Heart right ventricle (tissue), 16 donors: ENCODE measurements at regions not wholly inside any gene's neighbourhood (a gene's known extent, or its start where the extent isn't known, plus 50 kb on each side); places are given as distances from the start of the nearest gene placed in this dataset.

Experiments
- ATAC-seq, 8 donors: fragments of 200-7000 bp; cut with Tn5 transposase; one replicate each; pipeline ENCODE4 v1.9.1; 2020; ENCODE audit warnings: mild to moderate bottlenecking in 8 of 8, moderate library complexity in 8 of 8, moderate number of reproducible peaks in 1 of 8
- DNase-seq, 2 donors: peaks; one replicate each; pipeline ENCODE4 v3.0.0-alpha.2; 2020
- H3K27ac ChIP-seq, 10 donors: fragments of 200-600 bp; sonication (generic) in 2 of 10; one replicate each; pipeline versions ENCODE4 v1.5.0 to v1.8.0; 2020 to 2022; ENCODE audit warnings: mild to moderate bottlenecking in 3 of 10
- H3K27me3 ChIP-seq, 7 donors: fragments of 200-600 bp; one replicate each; pipeline ENCODE4 v1.8.0; 2021 to 2022; ENCODE audit warnings: mild to moderate bottlenecking in 2 of 7
- H3K36me3 ChIP-seq, 9 donors: fragments of 200-600 bp; sonication (generic) in 1 of 9; one replicate each; pipeline versions ENCODE4 v1.5.0 to v1.8.0; 2020 to 2022; ENCODE audit warnings: mild to moderate bottlenecking in 2 of 9
- H3K4me1 ChIP-seq, 9 donors: fragments of 200-600 bp; sonication (generic) in 1 of 9; one replicate each; pipeline versions ENCODE4 v1.5.0 to v1.8.0; 2020 to 2022; ENCODE audit warnings: mild to moderate bottlenecking in 4 of 9
- H3K4me3 ChIP-seq, 10 donors: fragments of 200-600 bp; sonication (generic) in 2 of 10; one replicate each; pipeline versions ENCODE4 v1.5.0 to v1.8.0; 2020 to 2022; ENCODE audit warnings: mild to moderate bottlenecking in 7 of 10, moderate library complexity in 2 of 10
- H3K9me3 ChIP-seq, 11 donors: fragments of 200-600 bp in 10 of 11; sonication (generic) in 2 of 11; one replicate each; pipeline versions ENCODE4 v1.5.0 to v1.8.0; 2013 to 2022; ENCODE audit warnings: mild to moderate bottlenecking in 2 of 11, control low read depth in 1 of 11, moderate library complexity in 1 of 11
- WGBS, 2 donors: extraction: QIAGEN DNeasy Blood & Tissue Kit; methylation state at CpG; one replicate each; pipeline ENCODE4 v1.1.7; 2013; ENCODE audit warnings: inconsistent platforms in 1 of 2; 5-methylcytosine and 5-hydroxymethylcytosine counted together
- intact Hi-C, 10 donors: fragments of 100-400 bp; cut with DNase I; formaldehyde crosslinking; loops; one replicate each; pipeline versions ENCODE4 v1.11.1 to v1.14.2; 2022
- TF ChIP-seq, protein P1 (sequence below), 9 donors: fragments of 200-600 bp; sonication (generic) in 2 of 9; IDR thresholded peaks; one replicate each; pipeline versions ENCODE4 v1.5.0 to v1.8.0; 2021 to 2022; ENCODE audit warnings: antibody characterized with exemption in 9 of 9, mild to moderate bottlenecking in 5 of 9, moderate library complexity in 1 of 9
- donor health status: Arrhythmogenic right ventricular cardiomyopathy.
- donor health status: ischemic (EF 13 %, LVEDD 7.1; RV severe dilation, severe dysfunction).
- donor health status: healthy with polysubstance abuse.
- donor health status: DM: no; HTN: yes; CAD: no.
- donor health status: DM: no; HTN: no; CAD: no.
- donor health status: ischemic (EF 25% LVEDD 6.9; RV normal size, moderate dysfunction).
- donor health status: ischemic (EF 25% LVEDD 5.7; RV mildly dilated, moderate dysfunction).
- donor health status: healthy.
- donor health status: DM: yes; HTN: yes; CAD: no.
- donor health status: Ischemic cardiomyopathy.
- donor health status: ischemic (EF 35%, LVEDD 5.7; RV mildly dilated, moderate dysfunction).
- donor health status: nonischemic (EF 11% LVEDD 7.7; RV severe dilation, severe dysfunction).
- donor health status: DM: yes; HTN: yes; CAD: no.
- donor health status: PGD.
- donor health status: ischemic (EF 29% LVEDD 5.4; RV normal size, mild dysfunction).
- donor health status: nonischemic (EF 23%, LVEDD 6.1; RV moderate dilation, normal function).

DNA sequence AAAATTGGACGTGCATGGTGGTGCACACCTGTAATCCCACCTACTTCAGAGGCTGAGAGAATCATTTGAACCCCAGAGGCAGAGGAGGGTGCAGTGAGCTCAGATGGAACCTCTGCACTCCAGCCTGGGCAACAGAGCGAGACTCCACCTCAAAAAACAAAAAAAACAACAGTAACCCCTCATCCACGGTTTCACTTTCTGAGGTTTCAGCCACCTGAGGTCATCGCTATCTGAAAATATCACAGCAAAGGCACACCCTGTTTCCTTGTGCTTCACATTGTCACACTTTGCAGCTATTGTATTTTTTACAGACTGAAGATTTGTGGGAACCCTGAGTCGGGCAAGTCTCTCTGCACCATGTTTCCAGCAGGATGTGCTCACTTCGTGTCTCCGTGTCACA lies 54.1 kb upstream of the FOXQ1 start:
- Histone ChIP-seq H3K36me3 (no peaks in the 10 kb centered on the region), H3K9me3 (no peaks in the 10 kb centered on the region), H3K4me3 (no peak overlapping the region), H3K27ac (no peak overlapping the region), H3K27me3 (peaks cover 0 to 30% (median 19%) of the 10 kb centered on the region in 7 donors), H3K4me1 (no peaks in the 10 kb centered on the region)
- TF ChIP-seq, protein P1, sequence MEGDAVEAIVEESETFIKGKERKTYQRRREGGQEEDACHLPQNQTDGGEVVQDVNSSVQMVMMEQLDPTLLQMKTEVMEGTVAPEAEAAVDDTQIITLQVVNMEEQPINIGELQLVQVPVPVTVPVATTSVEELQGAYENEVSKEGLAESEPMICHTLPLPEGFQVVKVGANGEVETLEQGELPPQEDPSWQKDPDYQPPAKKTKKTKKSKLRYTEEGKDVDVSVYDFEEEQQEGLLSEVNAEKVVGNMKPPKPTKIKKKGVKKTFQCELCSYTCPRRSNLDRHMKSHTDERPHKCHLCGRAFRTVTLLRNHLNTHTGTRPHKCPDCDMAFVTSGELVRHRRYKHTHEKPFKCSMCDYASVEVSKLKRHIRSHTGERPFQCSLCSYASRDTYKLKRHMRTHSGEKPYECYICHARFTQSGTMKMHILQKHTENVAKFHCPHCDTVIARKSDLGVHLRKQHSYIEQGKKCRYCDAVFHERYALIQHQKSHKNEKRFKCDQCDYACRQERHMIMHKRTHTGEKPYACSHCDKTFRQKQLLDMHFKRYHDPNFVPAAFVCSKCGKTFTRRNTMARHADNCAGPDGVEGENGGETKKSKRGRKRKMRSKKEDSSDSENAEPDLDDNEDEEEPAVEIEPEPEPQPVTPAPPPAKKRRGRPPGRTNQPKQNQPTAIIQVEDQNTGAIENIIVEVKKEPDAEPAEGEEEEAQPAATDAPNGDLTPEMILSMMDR (IDR thresholded peaks at IDR 0.05) = no peak
- intact Hi-C loops = no loop called here
- no peak for DNase-seq
- ATAC-seq = no peak
- WGBS, 2 donors = 82 to 89% methylated on average over 7 of the region's 7 CpGs

DNA sequence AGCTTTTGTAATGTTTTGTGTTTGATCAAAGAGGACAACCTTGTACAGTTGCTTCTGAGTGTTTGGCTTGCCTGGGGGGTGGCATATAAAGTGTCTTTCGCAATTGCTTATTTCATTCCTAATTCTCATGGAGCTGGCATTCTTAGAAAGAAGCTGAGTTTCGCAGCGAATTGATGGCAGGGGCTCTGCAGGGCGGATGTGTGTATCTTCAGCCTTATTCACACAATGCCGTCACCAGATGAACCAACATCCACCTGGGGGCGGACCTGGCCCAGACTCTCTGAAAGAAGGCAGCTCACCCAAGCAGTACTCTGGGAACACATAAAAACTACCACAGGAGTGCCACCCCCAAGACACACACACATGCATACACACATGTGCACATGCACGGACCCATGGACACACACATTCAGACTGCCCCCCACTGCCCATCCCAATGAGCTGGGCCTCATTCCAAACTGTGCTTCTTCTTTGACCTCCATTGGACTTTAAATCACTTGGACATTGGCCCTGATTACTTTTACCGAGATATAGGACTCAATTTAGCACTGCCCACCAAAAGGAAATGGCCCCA lies 55.4 kb upstream of the FOXQ1 start:
- Histone ChIP-seq H3K27me3 (peaks cover 0 to 30% (median 21%) of the 10 kb centered on the region in 7 donors), H3K27ac (no peak overlapping the region), H3K36me3 (no peaks in the 10 kb centered on the region), H3K4me3 (no peak overlapping the region), H3K4me1 (no peaks in the 10 kb centered on the region), H3K9me3 (no peaks in the 10 kb centered on the region)
- ATAC-seq (no peak), DNase-seq (no peak)
- TF ChIP-seq, protein P1 (IDR thresholded peaks at IDR 0.05) = no peak
- 88 to 90% methylated on average over 8 of the region's 8 CpGs for WGBS, 2 donors
- intact Hi-C loops = no loop called here

DNA sequence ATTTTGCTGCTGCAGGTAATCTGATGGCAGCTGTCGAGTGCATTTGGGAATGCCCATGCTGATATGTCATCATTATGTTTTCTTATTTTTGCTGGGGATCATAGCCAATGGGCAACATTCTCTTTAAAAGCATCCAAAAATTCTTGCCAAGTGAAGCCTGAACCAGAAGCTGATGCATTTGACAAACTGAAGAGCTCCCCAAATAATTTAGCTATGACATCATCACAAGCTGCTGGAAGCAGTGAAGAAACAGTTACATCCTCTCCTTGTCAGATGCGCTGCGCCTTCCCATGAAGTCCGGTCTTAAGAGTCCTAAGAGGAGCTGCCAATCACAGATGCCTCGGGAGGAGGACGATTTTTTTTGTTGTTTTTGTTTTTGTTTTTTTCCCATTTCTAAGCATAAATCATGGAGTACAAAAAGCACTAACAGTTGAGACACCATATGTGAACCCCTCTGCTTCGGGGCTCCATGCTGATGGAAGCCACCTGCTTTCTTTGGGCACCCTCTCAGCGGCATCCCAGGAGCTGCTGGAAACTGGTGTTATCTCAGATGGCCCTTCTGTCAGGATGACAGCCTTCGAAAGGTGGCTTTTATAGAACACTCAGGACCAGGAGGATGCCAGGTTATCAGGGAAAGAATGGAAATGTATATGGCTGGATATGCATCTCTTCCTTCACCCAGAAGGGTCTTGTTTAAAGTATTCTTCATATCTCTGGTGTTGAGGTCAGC lies 56.1 kb upstream of the FOXQ1 start:
- intact Hi-C loops = no loop called here
- no peak overlapping the region for H3K27ac ChIP-seq
- DNase-seq = no peak
- TF ChIP-seq, protein P1 (IDR thresholded peaks at IDR 0.05) = no peak
- H3K27me3 ChIP-seq = peaks cover 0 to 30% (median 25%) of the 10 kb centered on the region in 7 donors
- H3K4me1 ChIP-seq = no peaks in the 10 kb centered on the region
- no peaks in the 10 kb centered on the region for H3K9me3 ChIP-seq
- no peak overlapping the region for H3K4me3 ChIP-seq
- ATAC-seq = no peak
- WGBS, 2 donors = 37 to 44% methylated on average over 9 of the region's 9 CpGs
- H3K36me3 ChIP-seq = no peaks in the 10 kb centered on the region

- 91 to 94% methylated on average over 4 of the region's 4 CpGs for WGBS, 2 donors
- H3K27me3 ChIP-seq = peaks cover 0 to 30% (median 26%) of the 10 kb centered on the region in 7 donors
Observed at GRCh38 chr6:1254326-1254725, 57.6 kb upstream of the FOXQ1 start.

More at GRCh38 chr6:1254326-1254725, 57.6 kb upstream of the FOXQ1 start:
- no peak for ATAC-seq
- no peaks in the 10 kb centered on the region for H3K4me1 ChIP-seq
- H3K9me3 ChIP-seq = no peaks in the 10 kb centered on the region
- H3K27ac ChIP-seq = no peak overlapping the region
- DNase-seq = no peak
- no peak overlapping the region for H3K4me3 ChIP-seq
- TF ChIP-seq, protein P1 (IDR thresholded peaks at IDR 0.05) = no peak
- intact Hi-C loops = no loop called here
- no peaks in the 10 kb centered on the region for H3K36me3 ChIP-seq
